Endodermal cell (in vitro differentiated cells): ENCODE measurements at regions not wholly inside any gene's neighbourhood (a gene's known extent, or its start where the extent isn't known, plus 50 kb on each side); places are given as distances from the start of the nearest gene placed in this dataset.

Experiments used
- DNase-seq: peaks from one replicate; pipeline ENCODE4 v3.0.0-alpha.2; 2017
- H3K27ac ChIP-seq: 2 replicates; pipeline ENCODE4 v1.5.1; 2013; ENCODE audit warnings: mild to moderate bottlenecking, low read depth, low read length, moderate library complexity
- H3K27me3 ChIP-seq: 2 replicates; pipeline ENCODE4 v1.6.1; 2013; ENCODE audit warnings: mild to moderate bottlenecking, low read length, moderate library complexity; ENCODE audit not compliant: insufficient read depth, control insufficient read depth, poor library complexity, severe bottlenecking
- H3K36me3 ChIP-seq: 2 replicates; pipeline ENCODE4 v1.7.0; 2013; ENCODE audit warnings: mild to moderate bottlenecking, low read length, moderate library complexity; ENCODE audit not compliant: control insufficient read depth, insufficient read depth
- H3K4me1 ChIP-seq: one replicate; pipeline ENCODE4 v1.7.0; 2013; ENCODE audit warnings: low read length; ENCODE audit not compliant: control insufficient read depth, insufficient read depth
- H3K4me3 ChIP-seq: 2 replicates; pipeline ENCODE4 v1.5.1; 2013; ENCODE audit warnings: mild to moderate bottlenecking, low read length, moderate library complexity
- H3K9ac ChIP-seq: 2 replicates; pipeline ENCODE4 v1.6.1; 2013; ENCODE audit warnings: mild to moderate bottlenecking, low read length, moderate library complexity; ENCODE audit not compliant: poor library complexity, severe bottlenecking; ENCODE audit errors: extremely low read depth
- H3K9me3 ChIP-seq: 2 replicates; pipeline ENCODE4 v1.6.1; 2013; ENCODE audit warnings: mild to moderate bottlenecking, low read length, moderate library complexity; ENCODE audit not compliant: control insufficient read depth
- H3K27ac Mint-ChIP-seq: 2 replicates; pipeline ENCODE4 v1.8.0; 2020; ENCODE audit warnings: mixed read lengths
- H3K27me3 Mint-ChIP-seq: 2 replicates; pipeline ENCODE4 v1.8.0; 2021; ENCODE audit warnings: mild to moderate bottlenecking, mixed read lengths; ENCODE audit not compliant: insufficient read depth
- H3K36me3 Mint-ChIP-seq: 2 replicates; pipeline ENCODE4 v1.8.0; 2020; ENCODE audit warnings: low read depth, mixed read lengths
- H3K4me1 Mint-ChIP-seq: 2 replicates; pipeline ENCODE4 v1.8.0; 2020; ENCODE audit warnings: mixed read lengths
- H3K4me3 Mint-ChIP-seq: 2 replicates; pipeline ENCODE4 v1.8.0; 2020; ENCODE audit warnings: mild to moderate bottlenecking, moderate library complexity, mixed read lengths
- H3K9me3 Mint-ChIP-seq: 2 replicates; pipeline ENCODE4 v1.8.0; 2020; ENCODE audit warnings: mild to moderate bottlenecking, mixed read lengths
- CTCF ChIP-seq: fragments of 200-600 bp; sonication (generic); conservative IDR thresholded peaks from 2 replicates; pipeline ENCODE4 v1.5.0; 2021; ENCODE audit warnings: antibody characterized with exemption, mild to moderate bottlenecking
- WGBS, 2 experiments: methylation state at CpG; one replicate each; pipeline versions ENCODE4 v1.1.5 to v1.1.7; 2013; ENCODE audit warnings: missing lambda C conversion rate in 2 of 2, mixed read lengths in 1 of 2; ENCODE audit not compliant: insufficient coverage in 1 of 2, insufficient read length in 1 of 2; 5-methylcytosine and 5-hydroxymethylcytosine counted together

GRCh38 chr12:115873451-115874082 lies 403.9 kb downstream of the MED13L start:
- Histone ChIP-seq H3K27ac (no peak overlapping the region), H3K9ac (no peak overlapping the region), H3K36me3 (no peaks in the 10 kb centered on the region), H3K27me3 (no peaks in the 10 kb centered on the region), H3K4me1 (no peaks in the 10 kb centered on the region), H3K4me3 (no peak overlapping the region), H3K9me3 (no peaks in the 10 kb centered on the region)
- Mint-ChIP-seq H3K4me1 (peaks cover 27% of the 10 kb centered on the region), H3K9me3 (peaks cover 3% of the 10 kb centered on the region), H3K27me3 (no peaks in the 10 kb centered on the region), H3K27ac (peak overlapping the region; percentile 77), H3K4me3 (no peak overlapping the region), H3K36me3 (no peaks in the 10 kb centered on the region)
- DNase-seq, result no peak
- TF ChIP-seq CTCF, result no peak
- 86 to 92% methylated on average over 2 of the region's 3 CpGs for WGBS, 2 experiments

- no peak for TF ChIP-seq CTCF
- 52 to 74% methylated on average over 2 to 4 of the region's 4 CpGs for WGBS, 2 experiments
- no peak overlapping the region for H3K4me3 Mint-ChIP-seq
- Histone ChIP-seq H3K27ac (no peak overlapping the region), H3K9me3 (no peaks in the 10 kb centered on the region), H3K4me1 (no peaks in the 10 kb centered on the region), H3K9ac (no peak overlapping the region), H3K4me3 (no peak overlapping the region), H3K36me3 (no peaks in the 10 kb centered on the region), H3K27me3 (no peaks in the 10 kb centered on the region)
- peaks cover 27% of the 10 kb centered on the region for H3K4me1 Mint-ChIP-seq
- no peaks in the 10 kb centered on the region for H3K36me3 Mint-ChIP-seq
- H3K9me3 Mint-ChIP-seq, result peaks cover 3% of the 10 kb centered on the region
- peak overlapping the region; percentile 77 for H3K27ac Mint-ChIP-seq
- no peaks in the 10 kb centered on the region for H3K27me3 Mint-ChIP-seq
- peak; percentile 90 for DNase-seq
Measured at GRCh38 chr12:115872919-115873357, 404.6 kb downstream of the MED13L start.

- H3K27me3 ChIP-seq, result no peaks in the 10 kb centered on the region
- Mint-ChIP-seq H3K4me3 (no peak overlapping the region), H3K4me1 (peaks cover 27% of the 10 kb centered on the region), H3K27ac (peak overlapping the region; percentile 77), H3K27me3 (no peaks in the 10 kb centered on the region), H3K36me3 (no peaks in the 10 kb centered on the region), H3K9me3 (peaks cover 3% of the 10 kb centered on the region)
- H3K9me3 ChIP-seq, result no peaks in the 10 kb centered on the region
- H3K36me3 ChIP-seq, result no peaks in the 10 kb centered on the region
- peak; percentile 60 for DNase-seq
- H3K27ac ChIP-seq, result no peak overlapping the region
- no peak overlapping the region for H3K4me3 ChIP-seq
- 63 to 78% methylated on average over 1 of the region's 1 CpG for WGBS, 2 experiments
- H3K4me1 ChIP-seq, result no peaks in the 10 kb centered on the region
- no peak for TF ChIP-seq CTCF
- no peak overlapping the region for H3K9ac ChIP-seq
Measured at GRCh38 chr12:115872212-115872611, 405.3 kb downstream of the MED13L start.
